HEK293 (cell line): ENCODE measurements at regions not wholly inside any gene's neighbourhood (a gene's known extent, or its start where the extent isn't known, plus 50 kb on each side); places are given as distances from the start of the nearest gene placed in this dataset.

Experiments
- CTCF ChIA-PET: fragments of 350-600 bp; formaldehyde crosslinking; extraction: SDS; loops from one replicate; lab custom pipeline; 2021; ENCODE audit warnings: antibody characterized with exemption; lab: Yijun Ruan, JAX
- POLR2A ChIA-PET: fragments of 300-600 bp; formaldehyde crosslinking; extraction: SDS; loops from one replicate; lab custom pipeline; 2020; ENCODE audit warnings: antibody characterized with exemption, inconsistent platforms; lab: Yijun Ruan, JAX
- H3K27ac ChIP-seq: fragments of 200-500 bp; sonication (Bioruptor generic); 2 replicates; pipeline ENCODE4 v1.5.1; 2014; ENCODE audit warnings: low read depth, low read length, control low read depth, inconsistent platforms; ENCODE audit errors: extremely low read depth
- H3K36me3 ChIP-seq, 2 experiments: fragments of 200-500 bp in 1 of 2; sonication (Bioruptor generic) in 1 of 2; 1 replicate in 1 of 2; 2 replicates in 1 of 2; pipeline ENCODE4 v1.5.1; 2014 to 2017; ENCODE audit warnings: inconsistent platforms in 2 of 2, low read length in 2 of 2; ENCODE audit not compliant: control insufficient read depth in 2 of 2, insufficient read depth in 1 of 2
- H3K4me1 ChIP-seq: fragments of 200-500 bp; sonication (Bioruptor generic); 2 replicates; pipeline ENCODE4 v1.5.1; 2014; ENCODE audit warnings: mild to moderate bottlenecking, low read length, inconsistent platforms; ENCODE audit not compliant: control insufficient read depth, insufficient read depth
- H3K4me3 ChIP-seq: 2 replicates; pipeline ENCODE4 v1.5.1; 2011; ENCODE audit warnings: low read depth, mild to moderate bottlenecking, control low read depth, low read length, moderate library complexity
- H3K9me3 ChIP-seq: fragments of 200-500 bp; sonication (Bioruptor generic); 2 replicates; pipeline ENCODE4 v1.5.1; 2014; ENCODE audit warnings: low read depth, low read length, inconsistent platforms; ENCODE audit not compliant: control insufficient read depth, insufficient read depth
- EGR2 ChIP-seq: fragments of 450-650 bp; formaldehyde crosslinking; IDR thresholded peaks from 2 replicates; pipeline ENCODE4 v1.5.1; 2016; ENCODE audit warnings: low read depth, missing biosample characterization, missing genetic modification characterization
- GLIS1 ChIP-seq: fragments of 450-650 bp; formaldehyde crosslinking; IDR thresholded peaks from 2 replicates; pipeline ENCODE4 v1.5.1; 2016; ENCODE audit warnings: missing biosample characterization, missing genetic modification characterization
- KLF1 ChIP-seq: fragments of 450-650 bp; formaldehyde crosslinking; IDR thresholded peaks from 2 replicates; pipeline ENCODE4 v1.5.1; 2016; ENCODE audit warnings: missing biosample characterization, missing genetic modification characterization
- KLF8 ChIP-seq: fragments of 450-650 bp; formaldehyde crosslinking; IDR thresholded peaks from 2 replicates; pipeline ENCODE4 v1.5.1; 2016; ENCODE audit warnings: missing biosample characterization, missing genetic modification characterization
- OSR2 ChIP-seq: fragments of 450-650 bp; formaldehyde crosslinking; IDR thresholded peaks from 2 replicates; pipeline ENCODE4 v1.5.1; 2016; ENCODE audit warnings: missing biosample characterization, missing genetic modification characterization
- SP7 ChIP-seq: fragments of 450-650 bp; formaldehyde crosslinking; IDR thresholded peaks from 2 replicates; pipeline ENCODE4 v1.5.1; 2016; ENCODE audit warnings: missing biosample characterization, missing genetic modification characterization
- ZFHX2 ChIP-seq: fragments of 450-650 bp; formaldehyde crosslinking; conservative IDR thresholded peaks from 2 replicates; pipeline ENCODE4 v1.5.1; 2016; ENCODE audit warnings: missing biosample characterization, missing genetic modification characterization
- ZNF169 ChIP-seq: fragments of 450-650 bp; formaldehyde crosslinking; IDR thresholded peaks from 2 replicates; pipeline ENCODE4 v1.5.1; 2016; ENCODE audit warnings: missing biosample characterization, missing genetic modification characterization
- ZNF600 ChIP-seq: fragments of 450-650 bp; formaldehyde crosslinking; IDR thresholded peaks from 2 replicates; pipeline ENCODE4 v1.5.1; 2016; ENCODE audit warnings: missing biosample characterization, missing genetic modification characterization
- TF ChIP-seq, protein P1 (sequence below): fragments of 450-650 bp; formaldehyde crosslinking; IDR thresholded peaks from 2 replicates; pipeline ENCODE4 v1.5.1; 2017; ENCODE audit warnings: missing biosample characterization, mild to moderate bottlenecking, missing genetic modification characterization, moderate library complexity
- TF ChIP-seq, protein P2 (sequence below): fragments of 450-650 bp; formaldehyde crosslinking; IDR thresholded peaks from 2 replicates; pipeline ENCODE4 v1.5.1; 2016; ENCODE audit warnings: missing biosample characterization, missing genetic modification characterization
- TF ChIP-seq, protein P3 (sequence below): fragments of 450-650 bp; formaldehyde crosslinking; IDR thresholded peaks from 2 replicates; pipeline ENCODE4 v1.5.1; 2016; ENCODE audit warnings: missing biosample characterization, missing genetic modification characterization
- TF ChIP-seq, protein P4 (sequence below): fragments of 450-650 bp; formaldehyde crosslinking; IDR thresholded peaks from 2 replicates; pipeline ENCODE4; 2016; ENCODE audit warnings: missing biosample characterization, missing genetic modification characterization
- TF ChIP-seq, protein P5 (sequence below): fragments of 450-650 bp; formaldehyde crosslinking; IDR thresholded peaks from 2 replicates; pipeline ENCODE4 v1.5.1; 2016; ENCODE audit warnings: missing biosample characterization, missing genetic modification characterization

DNA sequence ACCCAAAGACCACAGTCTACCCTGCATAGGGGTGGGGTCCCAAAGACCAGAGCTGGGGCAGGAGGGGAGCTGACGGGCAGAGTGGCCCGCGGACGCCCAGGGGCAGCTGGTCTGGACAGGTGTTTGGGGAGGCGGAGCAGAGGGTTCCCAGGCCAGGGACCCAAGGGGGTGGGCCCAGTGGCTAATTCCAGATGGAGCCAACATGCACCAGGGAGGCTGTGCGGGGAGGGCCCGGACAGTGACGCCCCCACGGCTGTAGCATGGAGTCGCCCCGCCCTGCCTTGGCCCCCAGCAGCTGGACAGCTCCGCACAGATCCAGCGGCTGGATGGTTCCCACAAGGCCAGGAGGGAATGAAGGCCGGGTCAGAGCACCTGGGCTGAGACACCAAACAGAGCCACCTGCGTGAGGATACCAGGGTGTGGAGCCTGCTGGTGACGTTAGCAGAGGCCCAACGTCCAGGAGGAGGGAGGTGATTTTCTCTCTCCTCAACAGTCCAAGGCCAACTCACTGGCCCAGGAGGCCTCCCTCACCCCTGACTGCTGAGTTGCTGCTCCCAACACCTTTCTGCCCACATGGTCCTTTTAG, 55.3 kb upstream of the EGFL7 start:
- CTCF ChIA-PET, result no interaction called here
- no peak overlapping the region for H3K4me3 ChIP-seq
- no peak overlapping the region for H3K27ac ChIP-seq
- H3K4me1 ChIP-seq, result no peaks in the 10 kb centered on the region
- POLR2A ChIA-PET, result interaction anchor here (0.8 kb wide), 1 partner anchor 193 kb away, joined by 7 read pairs; no protein-coding TSS in a partner anchor
- no peaks in the 10 kb centered on the region for H3K9me3 ChIP-seq
- no peaks in the 10 kb centered on the region for H3K36me3 ChIP-seq
- peak; percentile 12; the same call in 1 of the 2 replicates for TF ChIP-seq GLIS1 (tag by site-specific recombination)
- TF ChIP-seq EGR2 (tag by site-specific recombination), result peak; percentile 8; the same call in 1 of the 2 replicates
- TF ChIP-seq, protein P1, sequence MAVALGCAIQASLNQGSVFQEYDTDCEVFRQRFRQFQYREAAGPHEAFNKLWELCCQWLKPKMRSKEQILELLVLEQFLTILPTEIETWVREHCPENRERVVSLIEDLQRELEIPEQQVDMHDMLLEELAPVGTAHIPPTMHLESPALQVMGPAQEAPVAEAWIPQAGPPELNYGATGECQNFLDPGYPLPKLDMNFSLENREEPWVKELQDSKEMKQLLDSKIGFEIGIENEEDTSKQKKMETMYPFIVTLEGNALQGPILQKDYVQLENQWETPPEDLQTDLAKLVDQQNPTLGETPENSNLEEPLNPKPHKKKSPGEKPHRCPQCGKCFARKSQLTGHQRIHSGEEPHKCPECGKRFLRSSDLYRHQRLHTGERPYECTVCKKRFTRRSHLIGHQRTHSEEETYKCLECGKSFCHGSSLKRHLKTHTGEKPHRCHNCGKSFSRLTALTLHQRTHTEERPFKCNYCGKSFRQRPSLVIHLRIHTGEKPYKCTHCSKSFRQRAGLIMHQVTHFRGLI (tag by site-specific recombination), result no peak
- TF ChIP-seq KLF1 (tag by site-specific recombination), result 0 out of 2 replicates have a peak, but pooled peaks have one; percentile 10
- TF ChIP-seq, protein P2, sequence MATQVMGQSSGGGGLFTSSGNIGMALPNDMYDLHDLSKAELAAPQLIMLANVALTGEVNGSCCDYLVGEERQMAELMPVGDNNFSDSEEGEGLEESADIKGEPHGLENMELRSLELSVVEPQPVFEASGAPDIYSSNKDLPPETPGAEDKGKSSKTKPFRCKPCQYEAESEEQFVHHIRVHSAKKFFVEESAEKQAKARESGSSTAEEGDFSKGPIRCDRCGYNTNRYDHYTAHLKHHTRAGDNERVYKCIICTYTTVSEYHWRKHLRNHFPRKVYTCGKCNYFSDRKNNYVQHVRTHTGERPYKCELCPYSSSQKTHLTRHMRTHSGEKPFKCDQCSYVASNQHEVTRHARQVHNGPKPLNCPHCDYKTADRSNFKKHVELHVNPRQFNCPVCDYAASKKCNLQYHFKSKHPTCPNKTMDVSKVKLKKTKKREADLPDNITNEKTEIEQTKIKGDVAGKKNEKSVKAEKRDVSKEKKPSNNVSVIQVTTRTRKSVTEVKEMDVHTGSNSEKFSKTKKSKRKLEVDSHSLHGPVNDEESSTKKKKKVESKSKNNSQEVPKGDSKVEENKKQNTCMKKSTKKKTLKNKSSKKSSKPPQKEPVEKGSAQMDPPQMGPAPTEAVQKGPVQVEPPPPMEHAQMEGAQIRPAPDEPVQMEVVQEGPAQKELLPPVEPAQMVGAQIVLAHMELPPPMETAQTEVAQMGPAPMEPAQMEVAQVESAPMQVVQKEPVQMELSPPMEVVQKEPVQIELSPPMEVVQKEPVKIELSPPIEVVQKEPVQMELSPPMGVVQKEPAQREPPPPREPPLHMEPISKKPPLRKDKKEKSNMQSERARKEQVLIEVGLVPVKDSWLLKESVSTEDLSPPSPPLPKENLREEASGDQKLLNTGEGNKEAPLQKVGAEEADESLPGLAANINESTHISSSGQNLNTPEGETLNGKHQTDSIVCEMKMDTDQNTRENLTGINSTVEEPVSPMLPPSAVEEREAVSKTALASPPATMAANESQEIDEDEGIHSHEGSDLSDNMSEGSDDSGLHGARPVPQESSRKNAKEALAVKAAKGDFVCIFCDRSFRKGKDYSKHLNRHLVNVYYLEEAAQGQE (tag by site-specific recombination), result peak; percentile 93
- TF ChIP-seq, protein P3, sequence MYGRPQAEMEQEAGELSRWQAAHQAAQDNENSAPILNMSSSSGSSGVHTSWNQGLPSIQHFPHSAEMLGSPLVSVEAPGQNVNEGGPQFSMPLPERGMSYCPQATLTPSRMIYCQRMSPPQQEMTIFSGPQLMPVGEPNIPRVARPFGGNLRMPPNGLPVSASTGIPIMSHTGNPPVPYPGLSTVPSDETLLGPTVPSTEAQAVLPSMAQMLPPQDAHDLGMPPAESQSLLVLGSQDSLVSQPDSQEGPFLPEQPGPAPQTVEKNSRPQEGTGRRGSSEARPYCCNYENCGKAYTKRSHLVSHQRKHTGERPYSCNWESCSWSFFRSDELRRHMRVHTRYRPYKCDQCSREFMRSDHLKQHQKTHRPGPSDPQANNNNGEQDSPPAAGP (tag by site-specific recombination), result peak; percentile 64; the same call in 1 of the 2 replicates

DNA sequence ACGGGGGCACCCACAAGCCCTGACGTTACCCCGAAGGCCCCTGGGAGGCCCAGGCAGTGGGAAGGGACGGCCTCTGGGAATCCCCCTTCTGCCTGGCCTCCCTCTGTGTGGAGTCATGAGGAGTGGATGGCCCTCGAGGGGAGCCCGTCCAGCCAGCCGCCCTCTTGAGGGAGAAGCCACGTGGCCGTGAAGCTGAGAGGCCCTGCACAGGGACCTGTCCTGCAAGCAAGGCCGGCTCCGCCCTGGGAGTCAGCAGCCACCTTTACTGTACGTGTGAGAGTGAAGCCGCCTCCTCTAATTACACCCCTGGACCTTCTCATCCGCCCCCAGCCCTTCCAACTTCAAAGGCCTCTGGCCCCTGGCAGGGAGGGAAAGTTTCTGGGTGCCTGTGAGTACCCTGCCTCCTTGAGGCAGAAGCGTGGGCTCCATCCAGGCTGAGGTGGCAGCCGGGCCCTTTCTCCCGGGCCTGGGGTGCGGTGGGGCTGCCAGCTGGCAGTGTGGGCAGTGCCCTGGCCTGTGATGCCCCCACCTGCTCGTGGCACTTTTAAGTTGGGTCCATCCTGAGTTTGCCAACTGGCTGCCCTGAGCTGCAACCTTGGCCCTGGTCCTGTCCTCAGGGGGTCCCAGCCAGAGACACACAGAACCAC, 55.9 kb upstream of the EGFL7 start:
- TF ChIP-seq, protein P4, sequence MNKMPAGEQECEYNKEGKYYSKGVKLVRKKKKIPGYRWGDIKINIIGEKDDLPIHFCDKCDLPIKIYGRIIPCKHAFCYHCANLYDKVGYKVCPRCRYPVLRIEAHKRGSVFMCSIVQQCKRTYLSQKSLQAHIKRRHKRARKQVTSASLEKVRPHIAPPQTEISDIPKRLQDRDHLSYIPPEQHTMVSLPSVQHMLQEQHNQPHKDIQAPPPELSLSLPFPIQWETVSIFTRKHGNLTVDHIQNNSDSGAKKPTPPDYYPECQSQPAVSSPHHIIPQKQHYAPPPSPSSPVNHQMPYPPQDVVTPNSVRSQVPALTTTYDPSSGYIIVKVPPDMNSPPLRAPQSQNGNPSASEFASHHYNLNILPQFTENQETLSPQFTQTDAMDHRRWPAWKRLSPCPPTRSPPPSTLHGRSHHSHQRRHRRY (tag by site-specific recombination), result no peak
- no peak for TF ChIP-seq KLF8 (tag by site-specific recombination)
- no peak for TF ChIP-seq ZNF600 (tag by site-specific recombination)
- no peak for TF ChIP-seq ZNF169 (tag by site-specific recombination)
- TF ChIP-seq ZFHX2 (tag by site-specific recombination), result peak; percentile 87
- no peak for TF ChIP-seq OSR2 (tag by site-specific recombination)
- TF ChIP-seq, protein P5, sequence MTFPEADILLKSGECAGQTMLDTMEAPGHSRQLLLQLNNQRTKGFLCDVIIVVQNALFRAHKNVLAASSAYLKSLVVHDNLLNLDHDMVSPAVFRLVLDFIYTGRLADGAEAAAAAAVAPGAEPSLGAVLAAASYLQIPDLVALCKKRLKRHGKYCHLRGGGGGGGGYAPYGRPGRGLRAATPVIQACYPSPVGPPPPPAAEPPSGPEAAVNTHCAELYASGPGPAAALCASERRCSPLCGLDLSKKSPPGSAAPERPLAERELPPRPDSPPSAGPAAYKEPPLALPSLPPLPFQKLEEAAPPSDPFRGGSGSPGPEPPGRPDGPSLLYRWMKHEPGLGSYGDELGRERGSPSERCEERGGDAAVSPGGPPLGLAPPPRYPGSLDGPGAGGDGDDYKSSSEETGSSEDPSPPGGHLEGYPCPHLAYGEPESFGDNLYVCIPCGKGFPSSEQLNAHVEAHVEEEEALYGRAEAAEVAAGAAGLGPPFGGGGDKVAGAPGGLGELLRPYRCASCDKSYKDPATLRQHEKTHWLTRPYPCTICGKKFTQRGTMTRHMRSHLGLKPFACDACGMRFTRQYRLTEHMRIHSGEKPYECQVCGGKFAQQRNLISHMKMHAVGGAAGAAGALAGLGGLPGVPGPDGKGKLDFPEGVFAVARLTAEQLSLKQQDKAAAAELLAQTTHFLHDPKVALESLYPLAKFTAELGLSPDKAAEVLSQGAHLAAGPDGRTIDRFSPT (tag by site-specific recombination), result peak; percentile 54; the same call in 1 of the 2 replicates
- peak; percentile 73 for TF ChIP-seq EGR2 (tag by site-specific recombination)
- TF ChIP-seq SP7 (tag by site-specific recombination), result peak; percentile 91
- Histone ChIP-seq H3K27ac (no peak overlapping the region), H3K4me3 (no peak overlapping the region), H3K9me3 (no peaks in the 10 kb centered on the region), H3K36me3 (no peaks in the 10 kb centered on the region), H3K4me1 (no peaks in the 10 kb centered on the region)
- POLR2A ChIA-PET, result interaction anchor here (0.8 kb wide), 1 partner anchor 193 kb away, joined by 7 read pairs; no protein-coding TSS in a partner anchor
- CTCF ChIA-PET, result interaction anchor here (0.8 kb wide), 2 partner anchors 18 to 25 kb away, joined by 3 to 4 read pairs; no protein-coding TSS in a partner anchor
